Activated T-cell treated with anti-CD3 and anti-CD28 coated beads for 24 hours (primary cell): ENCODE measurements at regions not wholly inside any gene's neighbourhood (a gene's known extent, or its start where the extent isn't known, plus 50 kb on each side); places are given as distances from the start of the nearest gene placed in this dataset.
"Not testable (repeated sequence)": the region's sequence is repeated elsewhere in the genome, so short reads cannot be mapped to it uniquely, and the experiment has no call there.

ENCODE experiments used
- DNase-seq: peaks from one replicate; pipeline ENCODE4 v3.0.0-alpha.2; 2020; ENCODE audit warnings: low read depth

- no peak for DNase-seq
Observed at GRCh38 chr1:30660241-30660640, 63.1 kb downstream of the MATN1 start.

GRCh38 chr1:30659702-30660101, 63.7 kb downstream of the MATN1 start:
- DNase-seq, result no peak

- DNase-seq, result not testable (repeated sequence)
Observed at GRCh38 chr1:30658375-30658774, 65.0 kb downstream of the MATN1 start.

- no peak for DNase-seq
Observed at GRCh38 chr1:30658014-30658336, 65.4 kb downstream of the MATN1 start.

GRCh38 chr1:30657131-30658013, 66.0 kb downstream of the MATN1 start:
- no peak for DNase-seq

- DNase-seq, result no peak
Observed at GRCh38 chr1:30656171-30656940, 67.0 kb downstream of the MATN1 start.

- DNase-seq, result no peak
Observed at GRCh38 chr1:30655672-30656071, 67.7 kb downstream of the MATN1 start.

GRCh38 chr1:30654188-30654587, 69.2 kb downstream of the MATN1 start:
- DNase-seq, result no peak

- no peak for DNase-seq
Observed at GRCh38 chr1:30652152-30652841, 71.1 kb downstream of the MATN1 start.

GRCh38 chr1:30651395-30651794, 72.0 kb downstream of the MATN1 start:
- not testable (repeated sequence) for DNase-seq

- DNase-seq, result no peak
Observed at GRCh38 chr1:30650968-30651320, 72.4 kb downstream of the MATN1 start.

- no peak for DNase-seq
Observed at GRCh38 chr1:30650038-30650967, 73.1 kb downstream of the MATN1 start.

- no peak for DNase-seq
Observed at GRCh38 chr1:30649321-30649991, 73.9 kb downstream of the MATN1 start.

GRCh38 chr1:30648408-30649000, 74.9 kb downstream of the MATN1 start:
- DNase-seq, result no peak

- no peak for DNase-seq
Observed at GRCh38 chr1:30645807-30646206, 77.6 kb downstream of the MATN1 start.

GRCh38 chr1:30642391-30643120, 80.8 kb downstream of the MATN1 start:
- no peak for DNase-seq

- DNase-seq, result no peak
Observed at GRCh38 chr1:30641572-30642353, 81.6 kb downstream of the MATN1 start.

GRCh38 chr1:30639881-30640452, 83.4 kb downstream of the MATN1 start:
- DNase-seq, result no peak

GRCh38 chr1:30638811-30639210, 84.6 kb downstream of the MATN1 start:
- DNase-seq, result no peak
